D721Med (cell line): ENCODE measurements at regions not wholly inside any gene's neighbourhood (a gene's known extent, or its start where the extent isn't known, plus 50 kb on each side); places are given as distances from the start of the nearest gene placed in this dataset.
"Not testable (repeated sequence)": the region's sequence is repeated elsewhere in the genome, so short reads cannot be mapped to it uniquely, and the experiment has no call there.

ENCODE experiments used
- DNase-seq: peaks from one replicate; pipeline ENCODE4 v3.0.0; 2011; ENCODE audit warnings: low spot score; ENCODE audit not compliant: insufficient read length
- FAIRE-seq: peaks from 2 replicates; lab custom pipeline; 2011; peaks lifted over from hg19 to GRCh38; lab: Jason Lieb, UNC
- TF ChIP-seq, protein P1 (sequence below): IDR thresholded peaks from 2 replicates; pipeline ENCODE4 v1.5.1; 2012; ENCODE audit warnings: mild to moderate bottlenecking, control low read depth; ENCODE audit not compliant: insufficient read depth; ENCODE audit errors: missing control alignments

DNA sequence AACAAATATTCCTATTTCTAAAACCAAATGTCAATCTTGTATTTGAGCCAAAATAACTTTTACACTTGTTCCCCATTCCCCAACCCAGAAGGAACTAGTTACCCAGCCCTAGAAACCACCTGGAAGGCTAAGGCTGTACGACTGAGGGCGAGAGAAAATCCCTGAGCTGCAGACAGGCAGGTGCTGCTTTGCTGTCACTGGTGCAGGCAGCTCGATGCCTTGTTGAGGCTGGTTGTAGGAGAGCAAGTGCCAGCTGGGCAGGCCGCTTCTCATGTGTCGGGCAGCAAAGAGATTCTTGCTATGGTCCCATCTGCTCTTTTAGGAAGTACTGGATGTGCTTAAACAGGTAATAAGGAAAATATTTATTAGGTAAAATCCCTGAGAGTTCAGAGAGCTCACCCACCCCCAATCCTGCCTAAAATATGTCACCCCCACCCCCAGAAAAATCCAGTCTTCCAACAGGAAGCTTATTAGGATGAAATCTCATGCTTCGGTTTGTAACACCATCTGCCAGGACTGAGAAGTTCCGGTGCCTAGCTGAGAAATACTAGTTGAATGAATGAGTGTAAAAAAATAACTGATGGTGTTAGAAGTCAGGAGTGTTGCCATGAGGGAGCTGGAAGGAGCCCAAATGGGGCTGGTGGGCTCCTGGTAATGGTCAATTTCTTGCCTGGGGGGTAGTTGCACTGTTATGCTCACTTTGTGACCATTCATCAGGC lies 91.1 kb upstream of the DMRT1 start:
- TF ChIP-seq, protein P1, sequence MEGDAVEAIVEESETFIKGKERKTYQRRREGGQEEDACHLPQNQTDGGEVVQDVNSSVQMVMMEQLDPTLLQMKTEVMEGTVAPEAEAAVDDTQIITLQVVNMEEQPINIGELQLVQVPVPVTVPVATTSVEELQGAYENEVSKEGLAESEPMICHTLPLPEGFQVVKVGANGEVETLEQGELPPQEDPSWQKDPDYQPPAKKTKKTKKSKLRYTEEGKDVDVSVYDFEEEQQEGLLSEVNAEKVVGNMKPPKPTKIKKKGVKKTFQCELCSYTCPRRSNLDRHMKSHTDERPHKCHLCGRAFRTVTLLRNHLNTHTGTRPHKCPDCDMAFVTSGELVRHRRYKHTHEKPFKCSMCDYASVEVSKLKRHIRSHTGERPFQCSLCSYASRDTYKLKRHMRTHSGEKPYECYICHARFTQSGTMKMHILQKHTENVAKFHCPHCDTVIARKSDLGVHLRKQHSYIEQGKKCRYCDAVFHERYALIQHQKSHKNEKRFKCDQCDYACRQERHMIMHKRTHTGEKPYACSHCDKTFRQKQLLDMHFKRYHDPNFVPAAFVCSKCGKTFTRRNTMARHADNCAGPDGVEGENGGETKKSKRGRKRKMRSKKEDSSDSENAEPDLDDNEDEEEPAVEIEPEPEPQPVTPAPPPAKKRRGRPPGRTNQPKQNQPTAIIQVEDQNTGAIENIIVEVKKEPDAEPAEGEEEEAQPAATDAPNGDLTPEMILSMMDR, result no peak
- DNase-seq (no peak), FAIRE-seq (no peak)

DNA sequence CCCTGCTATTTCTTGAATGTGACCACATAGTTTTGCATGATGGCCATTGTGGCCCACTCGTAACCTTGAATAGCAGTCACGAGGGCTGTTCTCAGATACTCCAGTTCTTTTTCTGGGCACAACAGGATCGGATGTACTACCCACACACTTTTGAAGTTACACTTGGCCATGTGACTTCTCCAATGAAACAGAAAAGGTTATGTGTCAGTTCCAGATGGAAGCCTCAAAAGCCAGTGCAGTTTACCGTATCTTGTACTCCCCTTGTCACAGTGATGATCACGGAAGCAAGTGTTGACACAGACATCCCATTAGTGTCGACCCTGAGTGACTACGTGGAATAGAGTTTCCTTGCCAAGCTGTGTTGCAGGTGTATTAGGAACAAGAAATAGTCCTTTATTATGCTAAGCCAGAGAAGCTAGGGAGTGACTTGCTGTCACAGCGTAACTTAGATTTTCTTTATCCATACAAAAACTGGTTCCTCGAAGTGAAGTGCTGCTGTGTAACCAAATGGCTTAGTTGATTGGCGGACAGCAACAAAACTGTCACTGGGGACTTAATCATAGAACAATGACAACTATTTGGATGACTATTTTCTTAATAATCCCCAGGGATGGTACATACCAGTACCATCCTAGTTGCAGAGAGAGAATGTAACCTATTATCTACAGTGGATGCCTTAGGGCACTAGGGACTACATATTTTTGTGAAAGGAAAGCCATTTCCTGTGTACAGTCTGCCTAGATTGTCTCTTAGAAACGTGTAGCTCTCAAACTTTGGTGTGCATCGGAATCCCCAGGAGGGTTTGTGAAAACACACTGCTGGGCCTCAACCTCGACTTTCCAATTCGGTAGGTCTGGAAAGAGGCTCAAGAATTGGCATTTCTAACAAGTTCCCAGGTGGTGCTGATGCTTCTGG lies 90.1 kb upstream of the DMRT1 start:
- TF ChIP-seq, protein P1, result no peak
- no peak for FAIRE-seq

DNA sequence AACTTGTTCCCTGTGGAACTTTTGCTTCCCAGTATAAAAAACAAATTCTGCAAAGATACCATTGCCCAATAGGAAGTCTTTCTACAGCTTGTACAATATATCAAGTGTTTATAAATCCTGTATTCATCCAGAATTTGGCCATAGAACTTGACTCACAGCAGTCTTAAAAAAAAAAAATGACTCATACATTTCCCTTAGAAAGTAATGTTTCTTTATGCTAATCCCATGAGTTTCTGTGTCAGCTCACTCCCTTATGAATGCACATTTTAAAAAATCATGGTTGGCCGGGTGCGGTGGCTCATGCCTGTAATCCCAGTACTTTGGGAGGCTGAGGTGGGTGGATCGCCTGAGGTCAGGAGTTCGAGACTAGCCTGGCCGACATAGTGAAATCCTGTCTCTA lies 89.3 kb upstream of the DMRT1 start:
- FAIRE-seq (no peak), DNase-seq (no peak)
- TF ChIP-seq, protein P1, result no peak

More for the DNA sequence above, 90.1 kb upstream of the DMRT1 start:
- no peak for DNase-seq

DNA sequence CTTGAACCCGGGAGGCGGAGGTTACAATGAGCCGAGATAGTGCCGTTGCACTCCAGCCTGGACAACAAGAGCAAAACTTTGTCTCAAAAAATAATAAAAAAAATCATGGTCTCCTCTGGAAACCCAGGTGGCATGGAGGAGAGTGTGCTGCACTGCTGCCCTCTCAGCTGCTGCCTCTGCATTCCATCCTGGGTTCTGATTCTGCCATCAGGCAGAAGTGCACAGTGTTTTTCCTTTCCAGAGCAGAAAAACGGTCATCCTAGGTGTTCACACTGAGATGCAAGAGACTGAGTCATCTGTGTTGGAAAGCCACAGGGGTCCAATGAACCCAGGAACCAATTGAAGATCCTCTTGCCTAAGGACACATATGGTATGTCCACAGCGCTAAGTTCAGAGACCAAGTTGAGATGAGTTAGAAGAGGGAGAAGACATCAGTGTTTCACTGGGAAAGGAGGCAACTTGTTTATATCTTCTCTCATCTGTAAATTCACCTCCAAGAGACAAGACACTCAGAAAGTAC lies 88.8 kb upstream of the DMRT1 start:
- FAIRE-seq, result no peak
- DNase-seq, result no peak
- TF ChIP-seq, protein P1, result no peak

DNA sequence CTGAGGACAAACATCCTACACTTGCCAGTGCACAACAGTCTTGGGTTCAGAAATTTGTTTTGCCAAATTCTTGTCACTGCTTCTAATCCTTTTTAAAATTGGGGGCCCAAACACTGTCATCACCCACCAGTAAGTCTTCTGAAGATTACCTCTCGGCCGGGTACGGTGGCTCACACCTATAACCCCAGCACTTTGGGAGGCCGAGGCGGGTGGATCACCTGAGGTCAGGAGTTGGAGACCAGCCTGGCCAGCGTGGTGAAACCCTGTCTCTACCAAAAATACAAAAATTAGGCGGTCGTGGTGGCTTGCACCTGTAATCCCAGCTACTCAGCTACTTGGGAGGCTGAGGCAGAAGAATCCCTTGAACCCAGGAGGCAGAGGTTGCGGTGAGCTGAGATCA lies 87.8 kb upstream of the DMRT1 start:
- not testable (repeated sequence) for FAIRE-seq, DNase-seq

DNA sequence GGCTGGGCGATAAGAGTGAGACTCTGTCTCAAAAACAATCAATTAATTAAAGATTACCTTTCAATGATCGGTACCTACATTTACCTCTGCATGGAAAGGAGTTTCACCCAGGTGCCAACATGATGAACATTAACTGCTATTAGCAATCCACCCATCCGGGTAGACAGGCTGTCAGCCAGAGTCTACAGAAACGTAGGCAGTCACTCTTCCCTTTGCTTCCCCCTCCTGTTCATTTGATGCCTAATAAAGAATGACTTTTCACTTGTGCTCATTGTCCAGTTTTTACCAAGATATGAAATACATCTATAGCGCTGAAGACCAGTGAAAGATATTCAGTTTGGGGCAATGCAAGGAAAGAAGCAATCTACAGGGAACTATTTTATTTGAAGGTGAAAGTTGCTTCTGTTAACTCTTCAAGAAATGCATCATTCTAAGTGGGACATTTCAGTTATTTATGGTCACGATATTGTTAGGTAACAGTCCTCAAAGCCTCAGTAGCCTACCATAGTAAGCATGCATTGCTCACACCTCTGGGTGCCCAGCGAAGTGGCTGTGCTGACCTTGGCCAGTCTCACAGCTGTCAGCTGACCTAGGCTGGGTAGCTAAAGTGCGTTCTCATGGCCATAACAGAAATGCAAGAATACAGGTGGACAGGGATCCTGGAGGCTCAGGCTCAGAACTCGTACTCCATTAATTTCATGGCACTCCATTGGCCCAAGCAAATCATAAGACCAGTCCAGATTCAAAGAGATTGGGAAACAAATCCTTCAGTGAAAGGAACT lies 87.2 kb upstream of the DMRT1 start:
- TF ChIP-seq, protein P1, result no peak
- DNase-seq (no peak), FAIRE-seq (no peak)
